ENCODE measurements at regions not wholly inside any gene's neighbourhood (a gene's known extent, or its start where the extent isn't known, plus 50 kb on each side); places are given as distances from the start of the nearest gene placed in this dataset.

GRCh38 chr6:103018426-103018825 is 1624.9 kb downstream of the GRIK2 start:
- no TSS peak for BruUV-seq (replicated peaks)
- H4K20me1 ChIP-seq (ENCODE audit: insufficient read depth, low read length): no peaks in the 10 kb centered on the region
- DNase-seq (ENCODE audit: low spot score) (no peak), ATAC-seq (no peak), FAIRE-seq (no peak)
- TF ChIP-seq EED (CRISPR knock-in tag; IDR thresholded peaks at IDR 0.05) (no peak), ZNF850 (CRISPR knock-in tag; conservative IDR thresholded peaks at IDR 0.05) (no peak), ZNF788 (CRISPR knock-in tag; IDR thresholded peaks at IDR 0.05; ENCODE audit: borderline replicate concordance) (no peak), ARNT2 (CRISPR knock-in tag; IDR thresholded peaks at IDR 0.05; ENCODE audit: low read depth) (no peak), ZNF678 (CRISPR knock-in tag; IDR thresholded peaks at IDR 0.05) (no peak), ZNF747 (CRISPR knock-in tag; IDR thresholded peaks at IDR 0.05; ENCODE audit: borderline replicate concordance) (no peak), ZNF160 (CRISPR knock-in tag; IDR thresholded peaks at IDR 0.05) (no peak), RFX1 (IDR thresholded peaks at IDR 0.05) (no peak), ZBTB46 (CRISPR knock-in tag; IDR thresholded peaks at IDR 0.05; ENCODE audit: borderline replicate concordance) (no peak)
- no peaks in the 10 kb centered on the region for H3K79me2 ChIP-seq (ENCODE audit: insufficient read depth, low read length)
- ChIA-PET POLR2A (no interaction called here), CTCF (ENCODE audit: low intra/inter-chr PET ratio, low total read pairs) (no interaction called here)
- in situ Hi-C loops (cut with HindIII; ENCODE audit: extremely low pct_ligation_motif_present, low pct_unique_long_range_greater_than_20kb): no loop called here
- H3K9me3 ChIP-seq (ENCODE audit: low read length): no peaks in the 10 kb centered on the region
- H3K4me2 ChIP-seq (ENCODE audit: low read depth, low read length): no peak overlapping the region
- no peak overlapping the region for H2AFZ ChIP-seq (ENCODE audit: low read length)
- no peaks in the 10 kb centered on the region for H3K27me3 ChIP-seq (ENCODE audit: control insufficient read depth in 1 of 2, insufficient read depth in 2 of 2, low read length in 2 of 2)
- H3K4me3 ChIP-seq (replicated peaks in 1 of 3; ENCODE audit: insufficient read depth in 1 of 3, low read depth in 2 of 3, low read length in 3 of 3): no peak overlapping the region
- no peak overlapping the region for H3K27ac ChIP-seq (ENCODE audit: extremely low read length, insufficient read depth, low read length)
- 0% methylated on average over 2 of the region's 7 CpGs for WGBS (ENCODE audit: low lambda C conversion rate)
- H3K36me3 ChIP-seq (replicated peaks in 1 of 2; ENCODE audit: control insufficient read depth in 1 of 2, insufficient read depth in 2 of 2, low read length in 2 of 2): no peaks in the 10 kb centered on the region
- no peak overlapping the region for H3K9ac ChIP-seq (ENCODE audit: insufficient read depth, low read depth, low read length)
- no peaks in the 10 kb centered on the region for H3K4me1 ChIP-seq (ENCODE audit: insufficient read depth, low read length)
- intact Hi-C loops (cut with micrococcal nuclease; ENCODE audit: unreplicated experiment): no loop called here

GRCh38 chr6:103017878-103018277 is 1624.4 kb downstream of the GRIK2 start:
- H3K4me3 ChIP-seq (replicated peaks in 1 of 3; ENCODE audit: insufficient read depth in 1 of 3, low read depth in 2 of 3, low read length in 3 of 3): no peak overlapping the region
- 74% methylated on average over 6 of the region's 9 CpGs for WGBS (ENCODE audit: low lambda C conversion rate)
- CTCF ChIA-PET (ENCODE audit: low intra/inter-chr PET ratio, low total read pairs): no interaction called here
- no peaks in the 10 kb centered on the region for H4K20me1 ChIP-seq (ENCODE audit: insufficient read depth, low read length)
- intact Hi-C loops (cut with micrococcal nuclease; ENCODE audit: unreplicated experiment): no loop called here
- H3K27me3 ChIP-seq (ENCODE audit: control insufficient read depth in 1 of 2, insufficient read depth in 2 of 2, low read length in 2 of 2): no peaks in the 10 kb centered on the region
- no peaks in the 10 kb centered on the region for H3K79me2 ChIP-seq (ENCODE audit: insufficient read depth, low read length)
- no TSS peak for BruUV-seq (replicated peaks)
- DNase-seq (ENCODE audit: low spot score): no peak
- no peaks in the 10 kb centered on the region for H3K9me3 ChIP-seq (ENCODE audit: low read length)
- no peak overlapping the region for H3K4me2 ChIP-seq (ENCODE audit: low read depth, low read length)
- H3K36me3 ChIP-seq (replicated peaks in 1 of 2; ENCODE audit: control insufficient read depth in 1 of 2, insufficient read depth in 2 of 2, low read length in 2 of 2): no peaks in the 10 kb centered on the region
- H3K9ac ChIP-seq (ENCODE audit: insufficient read depth, low read depth, low read length): no peak overlapping the region
- no peaks in the 10 kb centered on the region for H3K4me1 ChIP-seq (ENCODE audit: insufficient read depth, low read length)
- H3K27ac ChIP-seq (ENCODE audit: extremely low read length, insufficient read depth, low read length): no peak overlapping the region
- no peak overlapping the region for H2AFZ ChIP-seq (ENCODE audit: low read length)
- ATAC-seq: no peak
- in situ Hi-C loops (cut with HindIII; ENCODE audit: extremely low pct_ligation_motif_present, low pct_unique_long_range_greater_than_20kb): no loop called here
- FAIRE-seq: no peak
- POLR2A ChIA-PET: no interaction called here
- TF ChIP-seq MYPOP (CRISPR knock-in tag; IDR thresholded peaks at IDR 0.05) (no peak), ZNF513 (CRISPR knock-in tag; conservative IDR thresholded peaks at IDR 0.05) (no peak), ZFP1 (CRISPR knock-in tag; IDR thresholded peaks at IDR 0.05) (no peak), GLI4 (CRISPR knock-in tag; IDR thresholded peaks at IDR 0.05; ENCODE audit: borderline replicate concordance) (no peak), U2AF2 (IDR thresholded peaks at IDR 0.05; ENCODE audit: low read depth, low read length) (no peak)

Data from HepG2 (cell line).